ENCODE measurements at regions not wholly inside any gene's neighbourhood (a gene's known extent, or its start where the extent isn't known, plus 50 kb on each side); places are given as distances from the start of the nearest gene placed in this dataset.

DNA sequence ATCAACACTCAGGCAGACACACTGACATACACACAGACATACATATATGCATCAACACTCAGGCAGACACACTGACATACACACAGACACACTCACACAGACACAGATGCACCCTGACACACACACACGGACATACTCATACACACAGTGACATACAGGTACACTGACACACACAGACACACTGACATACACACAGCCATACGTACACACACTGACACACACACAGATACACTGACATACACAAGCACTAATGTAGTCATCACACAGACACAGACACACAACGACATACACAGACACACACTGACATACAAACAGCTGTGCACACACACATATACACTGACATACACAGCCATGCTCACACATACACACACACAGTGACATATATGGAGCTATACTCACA, 131.0 kb upstream of the CSF3R start:
- POLR2A ChIA-PET, result no interaction called here
- ATAC-seq (no peak), FAIRE-seq (no peak), DNase-seq (ENCODE audit: low read depth in 1 of 2, low spot score in 1 of 2) (no peak)
- H3K4me2 ChIP-seq, result no peak overlapping the region
- H3K4me1 ChIP-seq, result no peaks in the 10 kb centered on the region
- H3K27ac ChIP-seq, result no peak overlapping the region
- no peak for TF ChIP-seq ZSCAN20 (CRISPR knock-in tag; IDR thresholded peaks at IDR 0.05)
- TF ChIP-seq MYC (IDR thresholded peaks at IDR 0.05; ENCODE audit: borderline replicate concordance, low read length), result no peak
- CTCF ChIA-PET, result interaction anchor here (1.2 kb wide), 1 partner anchor 38 kb away, joined by 3 read pairs; no protein-coding TSS in a partner anchor
- H3K9me3 ChIP-seq, result no peaks in the 10 kb centered on the region
- WGBS (ENCODE audit: missing lambda C conversion rate), result 10% methylated on average over 3 of the region's 3 CpGs
- H3K4me3 ChIP-seq, result no peak overlapping the region

DNA sequence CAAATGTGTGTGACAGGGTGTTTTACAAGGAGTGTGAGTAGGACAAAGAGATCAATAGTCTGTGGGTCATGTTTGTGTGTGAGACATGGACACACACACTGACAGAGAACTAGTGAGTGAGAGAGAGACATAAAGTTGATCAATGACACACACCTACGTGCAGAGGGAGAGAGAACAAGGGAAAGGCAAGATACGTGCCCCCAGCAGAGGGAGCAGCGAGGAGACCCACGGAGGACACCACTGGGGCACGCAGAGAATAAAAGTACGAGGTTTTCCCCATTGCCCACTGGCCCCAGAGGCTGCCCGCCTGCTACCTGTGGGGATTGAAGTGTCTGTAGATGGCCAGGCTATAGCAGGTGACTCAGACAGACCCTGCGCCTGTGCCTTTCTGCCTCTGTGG, 130.2 kb upstream of the CSF3R start:
- ATAC-seq, result peak; percentile 52 to 65; a peak in 4 of 6 replicates
- CTCF ChIA-PET, result no interaction called here
- H3K9me3 ChIP-seq, result no peaks in the 10 kb centered on the region
- H3K27ac ChIP-seq, result no peak overlapping the region
- DNase-seq (ENCODE audit: low read depth in 1 of 2, low spot score in 1 of 2), result no peak
- H3K4me1 ChIP-seq, result no peaks in the 10 kb centered on the region
- POLR2A ChIA-PET, result no interaction called here
- H3K4me3 ChIP-seq, result no peak overlapping the region
- no peak for FAIRE-seq
- no peak for TF ChIP-seq RNF2 (IDR thresholded peaks at IDR 0.05; ENCODE audit: borderline replicate concordance, low read depth)
- TF ChIP-seq NPAS2 (CRISPR knock-in tag; IDR thresholded peaks at IDR 0.05; ENCODE audit: borderline replicate concordance), result no peak
- no peak for TF ChIP-seq HOXB13 (CRISPR knock-in tag; IDR thresholded peaks at IDR 0.05; ENCODE audit: low read depth)
- TF ChIP-seq HOXA7 (CRISPR knock-in tag; IDR thresholded peaks at IDR 0.05), result no peak
- TF ChIP-seq ZSCAN20 (CRISPR knock-in tag; IDR thresholded peaks at IDR 0.05), result no peak
- no peak for TF ChIP-seq CBX2 (IDR thresholded peaks at IDR 0.05; ENCODE audit: borderline replicate concordance, low read depth)
- TF ChIP-seq MYC (IDR thresholded peaks at IDR 0.05; ENCODE audit: borderline replicate concordance, low read length), result no peak
- TF ChIP-seq NR3C1 (IDR thresholded peaks at IDR 0.05), result no peak
- no peak for TF ChIP-seq ZFP36 (IDR thresholded peaks at IDR 0.05; ENCODE audit: borderline replicate concordance, partially characterized antibody)
- no peak for TF ChIP-seq MAFK (IDR thresholded peaks at IDR 0.05; ENCODE audit: partially characterized antibody)
- TF ChIP-seq PHF8 (IDR thresholded peaks at IDR 0.05; ENCODE audit: borderline replicate concordance, low read depth), result no peak
- TF ChIP-seq, protein P1, sequence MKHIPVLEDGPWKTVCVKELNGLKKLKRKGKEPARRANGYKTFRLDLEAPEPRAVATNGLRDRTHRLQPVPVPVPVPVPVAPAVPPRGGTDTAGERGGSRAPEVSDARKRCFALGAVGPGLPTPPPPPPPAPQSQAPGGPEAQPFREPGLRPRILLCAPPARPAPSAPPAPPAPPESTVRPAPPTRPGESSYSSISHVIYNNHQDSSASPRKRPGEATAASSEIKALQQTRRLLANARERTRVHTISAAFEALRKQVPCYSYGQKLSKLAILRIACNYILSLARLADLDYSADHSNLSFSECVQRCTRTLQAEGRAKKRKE (CRISPR knock-in tag; IDR thresholded peaks at IDR 0.05; ENCODE audit: low read depth), result no peak
- no peak for TF ChIP-seq SMC3 (IDR thresholded peaks at IDR 0.05)
- TF ChIP-seq, protein P2, sequence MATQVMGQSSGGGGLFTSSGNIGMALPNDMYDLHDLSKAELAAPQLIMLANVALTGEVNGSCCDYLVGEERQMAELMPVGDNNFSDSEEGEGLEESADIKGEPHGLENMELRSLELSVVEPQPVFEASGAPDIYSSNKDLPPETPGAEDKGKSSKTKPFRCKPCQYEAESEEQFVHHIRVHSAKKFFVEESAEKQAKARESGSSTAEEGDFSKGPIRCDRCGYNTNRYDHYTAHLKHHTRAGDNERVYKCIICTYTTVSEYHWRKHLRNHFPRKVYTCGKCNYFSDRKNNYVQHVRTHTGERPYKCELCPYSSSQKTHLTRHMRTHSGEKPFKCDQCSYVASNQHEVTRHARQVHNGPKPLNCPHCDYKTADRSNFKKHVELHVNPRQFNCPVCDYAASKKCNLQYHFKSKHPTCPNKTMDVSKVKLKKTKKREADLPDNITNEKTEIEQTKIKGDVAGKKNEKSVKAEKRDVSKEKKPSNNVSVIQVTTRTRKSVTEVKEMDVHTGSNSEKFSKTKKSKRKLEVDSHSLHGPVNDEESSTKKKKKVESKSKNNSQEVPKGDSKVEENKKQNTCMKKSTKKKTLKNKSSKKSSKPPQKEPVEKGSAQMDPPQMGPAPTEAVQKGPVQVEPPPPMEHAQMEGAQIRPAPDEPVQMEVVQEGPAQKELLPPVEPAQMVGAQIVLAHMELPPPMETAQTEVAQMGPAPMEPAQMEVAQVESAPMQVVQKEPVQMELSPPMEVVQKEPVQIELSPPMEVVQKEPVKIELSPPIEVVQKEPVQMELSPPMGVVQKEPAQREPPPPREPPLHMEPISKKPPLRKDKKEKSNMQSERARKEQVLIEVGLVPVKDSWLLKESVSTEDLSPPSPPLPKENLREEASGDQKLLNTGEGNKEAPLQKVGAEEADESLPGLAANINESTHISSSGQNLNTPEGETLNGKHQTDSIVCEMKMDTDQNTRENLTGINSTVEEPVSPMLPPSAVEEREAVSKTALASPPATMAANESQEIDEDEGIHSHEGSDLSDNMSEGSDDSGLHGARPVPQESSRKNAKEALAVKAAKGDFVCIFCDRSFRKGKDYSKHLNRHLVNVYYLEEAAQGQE (IDR thresholded peaks at IDR 0.05), result no peak
- TF ChIP-seq, protein P3, sequence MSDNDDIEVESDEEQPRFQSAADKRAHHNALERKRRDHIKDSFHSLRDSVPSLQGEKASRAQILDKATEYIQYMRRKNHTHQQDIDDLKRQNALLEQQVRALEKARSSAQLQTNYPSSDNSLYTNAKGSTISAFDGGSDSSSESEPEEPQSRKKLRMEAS (IDR thresholded peaks at IDR 0.05), result no peak
- H3K4me2 ChIP-seq, result no peak overlapping the region
- WGBS (ENCODE audit: missing lambda C conversion rate), result 13% methylated on average over 8 of the region's 8 CpGs

DNA sequence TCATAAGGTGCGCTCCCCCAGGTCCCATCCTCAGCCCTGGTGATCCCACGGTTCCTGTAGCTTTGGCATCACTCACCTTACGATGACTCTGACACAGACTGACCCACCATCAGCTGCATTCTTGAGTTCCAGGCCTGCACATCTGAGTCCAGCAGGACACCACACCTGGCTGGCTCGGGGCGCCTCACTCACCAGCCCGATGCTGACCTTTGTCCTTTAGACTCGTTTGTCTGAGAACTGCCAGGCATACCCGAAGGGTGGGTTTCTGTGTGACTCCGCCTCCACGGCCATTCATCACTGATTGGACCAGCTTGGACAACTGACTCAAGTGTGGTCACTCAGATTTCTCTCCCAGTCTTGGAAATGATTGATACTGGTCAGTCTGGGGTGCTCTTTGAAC, 129.4 kb upstream of the CSF3R start:
- ATAC-seq (no peak), FAIRE-seq (no peak), DNase-seq (ENCODE audit: low read depth in 1 of 2, low spot score in 1 of 2) (no peak)
- no peaks in the 10 kb centered on the region for H3K4me1 ChIP-seq
- H3K27ac ChIP-seq, result no peak overlapping the region
- WGBS (ENCODE audit: missing lambda C conversion rate), result 10% methylated on average over 10 of the region's 10 CpGs
- no peak overlapping the region for H3K4me2 ChIP-seq
- CTCF ChIA-PET, result interaction anchor here (2.2 to 5.0 kb wide), 2 partner anchors 36 to 823 kb away, joined by 7 to 23 read pairs; no protein-coding TSS in a partner anchor
- POLR2A ChIA-PET, result no interaction called here
- H3K9me3 ChIP-seq, result no peaks in the 10 kb centered on the region
- H3K4me3 ChIP-seq, result no peak overlapping the region
- TF ChIP-seq TFCP2L1 (CRISPR knock-in tag; IDR thresholded peaks at IDR 0.05) (no peak), POLR2A (IDR thresholded peaks at IDR 0.05; ENCODE audit: low read length) (no peak), ZFP36 (IDR thresholded peaks at IDR 0.05; ENCODE audit: borderline replicate concordance, partially characterized antibody) (no peak), HOXA7 (CRISPR knock-in tag; IDR thresholded peaks at IDR 0.05) (no peak), MAZ (IDR thresholded peaks at IDR 0.05; ENCODE audit: borderline replicate concordance, low read depth, low read length) (no peak), CHD4 (IDR thresholded peaks at IDR 0.05; ENCODE audit: borderline replicate concordance) (no peak), CBX2 (IDR thresholded peaks at IDR 0.05; ENCODE audit: borderline replicate concordance, low read depth) (no peak)
- TF ChIP-seq, protein P4, sequence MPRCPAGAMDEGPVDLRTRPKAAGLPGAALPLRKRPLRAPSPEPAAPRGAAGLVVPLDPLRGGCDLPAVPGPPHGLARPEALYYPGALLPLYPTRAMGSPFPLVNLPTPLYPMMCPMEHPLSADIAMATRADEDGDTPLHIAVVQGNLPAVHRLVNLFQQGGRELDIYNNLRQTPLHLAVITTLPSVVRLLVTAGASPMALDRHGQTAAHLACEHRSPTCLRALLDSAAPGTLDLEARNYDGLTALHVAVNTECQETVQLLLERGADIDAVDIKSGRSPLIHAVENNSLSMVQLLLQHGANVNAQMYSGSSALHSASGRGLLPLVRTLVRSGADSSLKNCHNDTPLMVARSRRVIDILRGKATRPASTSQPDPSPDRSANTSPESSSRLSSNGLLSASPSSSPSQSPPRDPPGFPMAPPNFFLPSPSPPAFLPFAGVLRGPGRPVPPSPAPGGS (IDR thresholded peaks at IDR 0.05), result no peak
- TF ChIP-seq, protein P5, sequence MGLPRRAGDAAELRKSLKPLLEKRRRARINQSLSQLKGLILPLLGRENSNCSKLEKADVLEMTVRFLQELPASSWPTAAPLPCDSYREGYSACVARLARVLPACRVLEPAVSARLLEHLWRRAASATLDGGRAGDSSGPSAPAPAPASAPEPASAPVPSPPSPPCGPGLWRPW (IDR thresholded peaks at IDR 0.05), result no peak
- TF ChIP-seq, protein P6, sequence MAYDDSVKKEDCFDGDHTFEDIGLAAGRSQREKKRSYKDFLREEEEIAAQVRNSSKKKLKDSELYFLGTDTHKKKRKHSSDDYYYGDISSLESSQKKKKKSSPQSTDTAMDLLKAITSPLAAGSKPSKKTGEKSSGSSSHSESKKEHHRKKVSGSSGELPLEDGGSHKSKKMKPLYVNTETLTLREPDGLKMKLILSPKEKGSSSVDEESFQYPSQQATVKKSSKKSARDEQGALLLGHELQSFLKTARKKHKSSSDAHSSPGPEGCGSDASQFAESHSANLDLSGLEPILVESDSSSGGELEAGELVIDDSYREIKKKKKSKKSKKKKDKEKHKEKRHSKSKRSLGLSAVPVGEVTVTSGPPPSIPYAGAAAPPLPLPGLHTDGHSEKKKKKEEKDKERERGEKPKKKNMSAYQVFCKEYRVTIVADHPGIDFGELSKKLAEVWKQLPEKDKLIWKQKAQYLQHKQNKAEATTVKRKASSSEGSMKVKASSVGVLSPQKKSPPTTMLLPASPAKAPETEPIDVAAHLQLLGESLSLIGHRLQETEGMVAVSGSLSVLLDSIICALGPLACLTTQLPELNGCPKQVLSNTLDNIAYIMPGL (CRISPR knock-in tag; IDR thresholded peaks at IDR 0.05; ENCODE audit: borderline replicate concordance), result no peak
- TF ChIP-seq, protein P7, sequence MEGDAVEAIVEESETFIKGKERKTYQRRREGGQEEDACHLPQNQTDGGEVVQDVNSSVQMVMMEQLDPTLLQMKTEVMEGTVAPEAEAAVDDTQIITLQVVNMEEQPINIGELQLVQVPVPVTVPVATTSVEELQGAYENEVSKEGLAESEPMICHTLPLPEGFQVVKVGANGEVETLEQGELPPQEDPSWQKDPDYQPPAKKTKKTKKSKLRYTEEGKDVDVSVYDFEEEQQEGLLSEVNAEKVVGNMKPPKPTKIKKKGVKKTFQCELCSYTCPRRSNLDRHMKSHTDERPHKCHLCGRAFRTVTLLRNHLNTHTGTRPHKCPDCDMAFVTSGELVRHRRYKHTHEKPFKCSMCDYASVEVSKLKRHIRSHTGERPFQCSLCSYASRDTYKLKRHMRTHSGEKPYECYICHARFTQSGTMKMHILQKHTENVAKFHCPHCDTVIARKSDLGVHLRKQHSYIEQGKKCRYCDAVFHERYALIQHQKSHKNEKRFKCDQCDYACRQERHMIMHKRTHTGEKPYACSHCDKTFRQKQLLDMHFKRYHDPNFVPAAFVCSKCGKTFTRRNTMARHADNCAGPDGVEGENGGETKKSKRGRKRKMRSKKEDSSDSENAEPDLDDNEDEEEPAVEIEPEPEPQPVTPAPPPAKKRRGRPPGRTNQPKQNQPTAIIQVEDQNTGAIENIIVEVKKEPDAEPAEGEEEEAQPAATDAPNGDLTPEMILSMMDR (IDR thresholded peaks at IDR 0.05), result no peak
- TF ChIP-seq, protein P3 (IDR thresholded peaks at IDR 0.05), result no peak

Data from A549 (cell line).